Activated T-helper 17 cell treated with anti-CD3 and anti-CD28 coated beads, Interleukin-2, amount 50 U/mL, for 72 hours (primary cell): ENCODE measurements at regions not wholly inside any gene's neighbourhood (a gene's known extent, or its start where the extent isn't known, plus 50 kb on each side); places are given as distances from the start of the nearest gene placed in this dataset.
"Not testable (repeated sequence)": the region's sequence is repeated elsewhere in the genome, so short reads cannot be mapped to it uniquely, and the experiment has no call there.

Source experiments
- ATAC-seq: fragments of 150-1000 bp; cut with Tn5 transposase; replicated peaks from 2 replicates; pipeline ENCODE4 v1.10.0; 2021; ENCODE audit warnings: mild to moderate bottlenecking, moderate library complexity
- H3K27ac Mint-ChIP-seq: one replicate; pipeline ENCODE4 v1.8.0; 2022; ENCODE audit warnings: mixed read lengths
- H3K27me3 Mint-ChIP-seq: one replicate; pipeline ENCODE4 v1.8.0; 2022; ENCODE audit warnings: mixed read lengths
- H3K36me3 Mint-ChIP-seq: one replicate; pipeline ENCODE4 v1.8.0; 2022; ENCODE audit warnings: low read depth, mild to moderate bottlenecking, mixed read lengths
- H3K4me1 Mint-ChIP-seq: one replicate; pipeline ENCODE4 v1.8.0; 2022; ENCODE audit warnings: mixed read lengths
- H3K4me3 Mint-ChIP-seq: one replicate; pipeline ENCODE4 v1.8.0; 2022; ENCODE audit warnings: mild to moderate bottlenecking, mixed read lengths
- H3K9me3 Mint-ChIP-seq: one replicate; pipeline ENCODE4 v1.8.0; 2022; ENCODE audit warnings: mixed read lengths

DNA sequence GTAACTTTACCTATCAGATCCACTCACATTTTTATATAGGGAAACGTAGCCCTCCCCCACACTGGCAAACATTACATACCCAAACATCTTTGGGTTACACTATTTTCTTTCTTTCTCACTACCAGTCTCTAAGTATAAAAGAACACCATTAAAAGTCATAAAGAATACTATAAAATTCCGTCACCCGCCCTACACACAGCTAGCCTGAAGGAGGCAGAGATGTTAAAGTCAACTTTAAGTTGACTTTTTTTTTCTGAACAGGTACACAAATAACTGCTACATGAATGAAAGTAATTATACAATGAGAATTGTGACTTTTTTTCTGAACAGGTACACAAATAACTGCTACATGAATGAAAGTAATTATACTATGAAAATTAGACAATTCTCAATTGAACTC lies 628.3 kb downstream of the NUP35 start:
- Mint-ChIP-seq H3K9me3 (peaks cover 23% of the 10 kb centered on the region), H3K27ac (no peak overlapping the region), H3K4me1 (no peaks in the 10 kb centered on the region), H3K4me3 (no peak overlapping the region), H3K36me3 (no peaks in the 10 kb centered on the region), H3K27me3 (no peaks in the 10 kb centered on the region)
- ATAC-seq, result no peak

GRCh38 chr2:183759033-183759432 lies 634.8 kb downstream of the NUP35 start:
- Mint-ChIP-seq H3K9me3 (peaks cover 8% of the 10 kb centered on the region), H3K27me3 (no peaks in the 10 kb centered on the region), H3K4me1 (no peaks in the 10 kb centered on the region), H3K36me3 (no peaks in the 10 kb centered on the region), H3K4me3 (no peak overlapping the region), H3K27ac (no peak overlapping the region)
- ATAC-seq, result no peak

DNA sequence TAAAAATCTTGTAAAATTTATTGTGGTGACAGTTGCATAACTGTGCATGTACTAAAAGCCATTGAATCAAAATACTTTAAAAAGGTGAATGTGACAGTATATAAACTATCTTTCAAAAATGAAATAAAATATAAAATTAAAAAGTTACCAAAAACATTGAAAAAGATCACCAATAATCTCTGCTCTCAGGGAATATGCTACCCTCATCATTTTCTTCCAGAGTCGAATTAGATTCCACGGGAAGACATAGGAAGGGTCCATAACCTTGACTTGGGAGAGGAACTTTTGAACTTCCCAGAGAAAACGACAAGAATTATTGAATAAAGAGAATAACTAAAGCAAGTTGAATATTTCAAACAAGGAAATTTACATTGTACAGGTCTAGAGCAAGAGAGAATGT lies 649.5 kb downstream of the NUP35 start:
- Mint-ChIP-seq H3K27ac (no peak overlapping the region), H3K4me3 (no peak overlapping the region)

DNA sequence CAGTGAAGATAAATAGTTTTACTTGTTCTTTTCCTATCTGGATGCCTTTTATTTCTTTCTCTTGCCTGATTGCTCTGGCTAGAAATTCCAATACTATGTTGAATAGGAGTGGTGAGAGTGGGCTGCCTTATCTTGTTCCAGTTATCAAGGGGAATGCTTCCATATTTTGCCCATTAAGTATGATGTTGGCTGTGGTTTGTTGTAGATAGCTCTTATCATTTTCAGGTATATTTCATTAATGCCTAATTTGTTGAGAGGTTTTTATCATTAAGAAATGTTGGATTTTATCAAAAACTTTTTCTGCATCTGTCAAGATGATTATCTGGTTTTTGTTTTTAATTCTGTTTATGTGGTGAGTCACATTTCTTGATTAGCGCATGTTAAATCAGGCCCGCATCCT lies 655.8 kb downstream of the NUP35 start:
- Mint-ChIP-seq H3K27ac (no peak overlapping the region), H3K4me1 (no peaks in the 10 kb centered on the region), H3K36me3 (no peaks in the 10 kb centered on the region), H3K4me3 (no peak overlapping the region), H3K9me3 (peaks cover 19% of the 10 kb centered on the region), H3K27me3 (no peaks in the 10 kb centered on the region)
- ATAC-seq, result no peak

More for the DNA sequence above, 649.5 kb downstream of the NUP35 start:
- ATAC-seq, result no peak
- H3K27me3 Mint-ChIP-seq, result no peaks in the 10 kb centered on the region
- H3K9me3 Mint-ChIP-seq, result peaks cover 14% of the 10 kb centered on the region
- H3K36me3 Mint-ChIP-seq, result no peaks in the 10 kb centered on the region
- H3K4me1 Mint-ChIP-seq, result no peaks in the 10 kb centered on the region

- Mint-ChIP-seq H3K27me3 (no peaks in the 10 kb centered on the region), H3K36me3 (no peaks in the 10 kb centered on the region), H3K9me3 (peaks cover 16% of the 10 kb centered on the region), H3K4me1 (no peaks in the 10 kb centered on the region), H3K27ac (no peak overlapping the region), H3K4me3 (no peak overlapping the region)
- ATAC-seq, result no peak
Observed at GRCh38 chr2:183782436-183782835, 658.2 kb downstream of the NUP35 start.

GRCh38 chr2:183788796-183789195 lies 664.6 kb downstream of the NUP35 start:
- not testable (repeated sequence) for H3K36me3 Mint-ChIP-seq, ATAC-seq, H3K27me3 Mint-ChIP-seq, H3K27ac Mint-ChIP-seq, H3K4me1 Mint-ChIP-seq, H3K4me3 Mint-ChIP-seq
- H3K9me3 Mint-ChIP-seq, result peaks cover 15% of the 10 kb centered on the region

DNA sequence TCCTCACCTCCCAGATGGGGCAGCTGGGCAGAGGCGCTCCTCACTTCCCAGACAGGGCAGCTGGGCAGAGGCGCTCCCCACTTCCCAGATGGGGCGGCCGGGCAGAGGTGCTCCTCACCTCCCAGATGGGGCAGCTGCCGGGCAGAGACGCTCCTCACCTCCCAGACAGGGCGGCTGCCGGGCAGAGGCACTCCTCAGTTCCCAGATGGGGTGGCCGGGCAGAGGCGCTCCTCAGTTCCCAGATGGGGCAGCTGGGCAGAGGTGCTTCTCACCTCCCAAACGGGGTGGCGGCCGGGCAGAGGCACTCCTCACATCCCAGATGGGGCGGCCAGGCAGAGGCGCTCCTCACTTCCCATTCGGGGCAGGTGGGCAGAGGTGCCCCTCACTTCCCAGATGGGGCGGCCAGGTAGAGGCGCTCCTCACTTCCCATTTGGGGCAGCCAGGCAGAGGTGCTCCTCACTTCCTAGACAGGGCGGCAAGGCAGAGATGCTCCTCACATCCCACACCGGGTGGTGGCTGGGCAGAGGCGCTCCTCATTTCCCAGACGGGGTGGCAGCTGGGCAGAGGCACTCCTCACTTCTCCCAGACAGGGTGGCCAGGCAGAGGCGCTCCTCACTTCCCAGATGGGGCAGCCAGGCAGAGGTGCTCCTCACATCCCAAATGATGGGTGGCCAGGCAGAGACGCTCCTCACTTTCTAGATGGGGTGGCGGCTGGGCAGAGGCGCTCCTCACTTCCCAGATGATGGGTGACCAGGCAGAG lies 668.1 kb downstream of the NUP35 start:
- not testable (repeated sequence) for H3K36me3 Mint-ChIP-seq, H3K4me3 Mint-ChIP-seq, ATAC-seq, H3K4me1 Mint-ChIP-seq, H3K27ac Mint-ChIP-seq, H3K27me3 Mint-ChIP-seq
- peaks cover 12% of the 10 kb centered on the region for H3K9me3 Mint-ChIP-seq

GRCh38 chr2:183798535-183798934 lies 674.3 kb downstream of the NUP35 start:
- no peak for ATAC-seq
- H3K9me3 Mint-ChIP-seq, result peaks cover 16% of the 10 kb centered on the region
- no peaks in the 10 kb centered on the region for H3K27me3 Mint-ChIP-seq
- no peak overlapping the region for H3K27ac Mint-ChIP-seq
- H3K36me3 Mint-ChIP-seq, result no peaks in the 10 kb centered on the region
- no peaks in the 10 kb centered on the region for H3K4me1 Mint-ChIP-seq
- H3K4me3 Mint-ChIP-seq, result no peak overlapping the region

- peaks cover 12% of the 10 kb centered on the region for H3K9me3 Mint-ChIP-seq
- H3K4me1 Mint-ChIP-seq, result no peaks in the 10 kb centered on the region
- H3K27ac Mint-ChIP-seq, result no peak overlapping the region
- no peaks in the 10 kb centered on the region for H3K36me3 Mint-ChIP-seq
- H3K4me3 Mint-ChIP-seq, result no peak overlapping the region
- H3K27me3 Mint-ChIP-seq, result no peaks in the 10 kb centered on the region
- no peak for ATAC-seq
Observed at GRCh38 chr2:183799761-183800160, 675.5 kb downstream of the NUP35 start.

GRCh38 chr2:183803596-183803995 lies 679.4 kb downstream of the NUP35 start:
- no peak overlapping the region for H3K27ac Mint-ChIP-seq
- no peaks in the 10 kb centered on the region for H3K36me3 Mint-ChIP-seq
- no peak for ATAC-seq
- H3K9me3 Mint-ChIP-seq, result peaks cover 4% of the 10 kb centered on the region
- no peak overlapping the region for H3K4me3 Mint-ChIP-seq
- H3K4me1 Mint-ChIP-seq, result no peaks in the 10 kb centered on the region
- no peaks in the 10 kb centered on the region for H3K27me3 Mint-ChIP-seq

DNA sequence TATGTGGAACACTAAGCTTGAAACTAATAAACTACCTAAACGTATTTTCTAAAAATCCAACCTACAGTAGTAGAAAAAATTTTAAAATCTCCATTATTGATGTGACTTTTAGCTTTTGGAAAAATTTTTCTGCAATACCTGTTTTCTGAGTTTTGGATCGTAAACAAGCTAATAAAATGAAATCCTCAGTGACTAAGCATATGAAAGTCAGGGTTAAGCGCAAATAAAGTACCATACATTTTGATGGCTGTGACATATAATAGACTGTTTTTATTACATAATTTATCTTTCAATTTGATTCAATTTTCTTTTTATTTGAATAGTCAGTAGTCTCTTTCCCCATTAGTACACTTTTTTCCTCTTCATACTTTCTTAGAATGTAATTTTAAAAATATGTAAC lies 683.6 kb downstream of the NUP35 start:
- no peaks in the 10 kb centered on the region for H3K9me3 Mint-ChIP-seq
- H3K27me3 Mint-ChIP-seq, result no peaks in the 10 kb centered on the region
- H3K27ac Mint-ChIP-seq, result no peak overlapping the region
- H3K36me3 Mint-ChIP-seq, result no peaks in the 10 kb centered on the region
- no peak overlapping the region for H3K4me3 Mint-ChIP-seq
- no peaks in the 10 kb centered on the region for H3K4me1 Mint-ChIP-seq
- no peak for ATAC-seq

- Mint-ChIP-seq H3K27ac (no peak overlapping the region), H3K27me3 (no peaks in the 10 kb centered on the region), H3K4me3 (no peak overlapping the region), H3K4me1 (no peaks in the 10 kb centered on the region), H3K9me3 (no peaks in the 10 kb centered on the region), H3K36me3 (no peaks in the 10 kb centered on the region)
- no peak for ATAC-seq
Observed at GRCh38 chr2:183809404-183809803, 685.2 kb downstream of the NUP35 start.

DNA sequence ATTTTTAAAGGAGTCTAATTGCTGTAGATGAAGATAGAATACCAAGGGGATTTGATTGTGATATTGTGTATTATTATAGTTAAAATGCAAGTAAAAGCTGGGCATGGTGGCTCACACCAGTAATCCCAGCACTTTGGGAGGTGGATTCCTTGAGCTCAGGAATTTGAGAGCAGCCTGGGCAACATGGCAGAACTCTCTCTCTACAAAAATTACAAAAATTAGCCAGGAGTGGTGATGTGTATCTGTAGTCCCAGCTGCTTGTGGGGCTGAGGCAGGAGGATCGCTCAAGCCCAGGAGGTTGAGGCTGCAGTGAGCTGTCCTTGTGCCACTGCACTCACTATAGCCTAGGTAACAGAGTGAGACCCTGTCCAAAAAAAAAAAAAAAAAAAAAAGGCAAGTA lies 687.0 kb downstream of the NUP35 start:
- no peaks in the 10 kb centered on the region for H3K9me3 Mint-ChIP-seq

DNA sequence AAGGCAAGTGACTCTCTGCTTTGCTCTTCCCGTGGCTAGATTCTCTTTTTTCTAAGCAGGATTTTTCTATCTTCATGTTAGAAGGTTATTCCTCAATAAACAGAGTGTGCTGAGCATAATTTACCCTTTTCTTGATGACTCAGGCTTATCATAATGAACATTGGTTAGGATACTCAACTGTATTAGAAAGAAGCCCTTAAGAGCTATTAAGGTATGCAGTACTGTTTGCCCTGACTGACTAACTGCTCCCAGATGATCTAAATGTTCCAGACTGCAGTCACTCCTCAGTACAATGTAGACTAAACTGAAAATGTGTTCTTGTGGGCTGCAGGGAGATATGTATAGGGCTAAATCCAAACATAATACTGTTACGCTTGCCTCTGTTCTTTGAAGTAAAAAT lies 687.8 kb downstream of the NUP35 start:
- Mint-ChIP-seq H3K27me3 (no peaks in the 10 kb centered on the region), H3K36me3 (no peaks in the 10 kb centered on the region), H3K4me3 (no peak overlapping the region), H3K4me1 (no peaks in the 10 kb centered on the region), H3K9me3 (no peaks in the 10 kb centered on the region), H3K27ac (no peak overlapping the region)
- ATAC-seq, result no peak

More for the DNA sequence above, 687.0 kb downstream of the NUP35 start:
- Mint-ChIP-seq H3K27me3 (no peaks in the 10 kb centered on the region), H3K4me3 (no peak overlapping the region), H3K36me3 (no peaks in the 10 kb centered on the region), H3K4me1 (no peaks in the 10 kb centered on the region), H3K27ac (no peak overlapping the region)
- no peak for ATAC-seq

DNA sequence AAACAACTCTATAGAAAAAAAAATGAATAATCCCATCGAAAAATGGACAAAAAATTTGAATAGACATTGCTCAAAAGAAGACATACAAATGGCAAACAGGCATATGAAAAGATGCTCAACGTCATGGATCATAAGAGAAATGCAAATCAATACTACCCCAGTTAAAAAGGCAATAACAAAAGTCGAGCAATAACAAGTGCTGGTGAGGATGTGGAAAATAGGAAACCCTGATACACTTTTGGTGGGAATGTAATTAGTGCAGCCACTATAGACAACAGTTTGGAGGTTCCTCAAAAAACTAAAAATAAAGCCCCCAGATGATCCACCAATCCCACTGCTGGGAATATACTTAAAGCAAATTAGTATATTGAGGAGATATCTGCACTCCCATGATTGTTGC lies 701.5 kb downstream of the NUP35 start:
- H3K9me3 Mint-ChIP-seq, result peaks cover 33% of the 10 kb centered on the region
- H3K36me3 Mint-ChIP-seq, result no peaks in the 10 kb centered on the region
- H3K27ac Mint-ChIP-seq, result no peak overlapping the region
- no peak overlapping the region for H3K4me3 Mint-ChIP-seq
- no peak for ATAC-seq
- H3K4me1 Mint-ChIP-seq, result no peaks in the 10 kb centered on the region
- no peaks in the 10 kb centered on the region for H3K27me3 Mint-ChIP-seq

DNA sequence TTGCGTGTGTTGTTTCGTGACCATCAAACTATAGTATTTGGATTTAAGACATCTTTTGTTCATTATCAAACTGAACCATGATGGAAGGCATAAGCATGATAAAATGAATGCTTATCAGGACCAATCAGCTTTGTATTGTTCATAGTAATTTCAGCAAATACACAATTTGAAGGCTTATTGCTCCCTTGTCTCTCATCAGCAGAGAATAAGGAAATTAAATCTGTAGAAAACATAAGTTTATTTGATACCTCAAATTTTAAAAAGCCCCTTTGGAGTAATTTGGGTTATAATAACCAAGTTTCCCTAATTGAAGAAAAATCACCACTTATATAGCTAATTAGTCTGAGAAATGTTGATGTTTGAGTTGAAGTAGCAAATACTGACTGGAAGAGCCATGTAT lies 705.7 kb downstream of the NUP35 start:
- no peaks in the 10 kb centered on the region for H3K27me3 Mint-ChIP-seq
- no peaks in the 10 kb centered on the region for H3K4me1 Mint-ChIP-seq
- peaks cover 19% of the 10 kb centered on the region for H3K9me3 Mint-ChIP-seq
- ATAC-seq, result no peak
- no peak overlapping the region for H3K27ac Mint-ChIP-seq
- no peaks in the 10 kb centered on the region for H3K36me3 Mint-ChIP-seq
- no peak overlapping the region for H3K4me3 Mint-ChIP-seq
